ENCODE measurements at regions not wholly inside any gene's neighbourhood (a gene's known extent, or its start where the extent isn't known, plus 50 kb on each side); places are given as distances from the start of the nearest gene placed in this dataset.
"Not testable (repeated sequence)": the region's sequence is repeated elsewhere in the genome, so short reads cannot be mapped to it uniquely, and the experiment has no call there.

- DNase-seq: no peak
These were observed 61.7 kb downstream of the NPS start for GRCh38 chr10:127610816-127611215.

- DNase-seq: no peak
These were observed 65.4 kb downstream of the NPS start for GRCh38 chr10:127614484-127615017.

GRCh38 chr10:127618797-127619196 is 69.7 kb downstream of the NPS start:
- DNase-seq: no peak

- peak; percentile 39 for DNase-seq
These were observed 70.6 kb downstream of the NPS start for GRCh38 chr10:127619546-127620325.

GRCh38 chr10:127635882-127636281 is 86.8 kb downstream of the NPS start:
- DNase-seq: no peak

GRCh38 chr10:127648885-127649284 is 88.1 kb upstream of the FOXI2 start:
- DNase-seq: no peak

GRCh38 chr10:127649642-127650041 is 87.3 kb upstream of the FOXI2 start:
- DNase-seq: no peak

GRCh38 chr10:127657056-127657455 is 79.9 kb upstream of the FOXI2 start:
- DNase-seq: no peak

- DNase-seq: not testable (repeated sequence)
These were observed 60.6 kb upstream of the FOXI2 start for GRCh38 chr10:127676430-127676829.

- no peak for DNase-seq
These were observed 58.9 kb upstream of the FOXI2 start for GRCh38 chr10:127678091-127678490.

- DNase-seq: no peak
These were observed 57.2 kb upstream of the FOXI2 start for GRCh38 chr10:127679642-127680255.

Measured in muscle of arm (tissue), 1 donor.